H1 (cell line): ENCODE measurements at regions not wholly inside any gene's neighbourhood (a gene's known extent, or its start where the extent isn't known, plus 50 kb on each side); places are given as distances from the start of the nearest gene placed in this dataset.

Experiments used
- CTCF ChIA-PET: fragments of 300-600 bp; sonication (Branson Sonifier 250); formaldehyde crosslinking; loops from one replicate; lab custom pipeline; 2021; ENCODE audit not compliant: partially characterized antibody; lab: Charles Lee
- POLR2A ChIA-PET: fragments of 300-600 bp; sonication (Branson Sonifier 250); formaldehyde crosslinking; loops from one replicate; lab custom pipeline; 2021; ENCODE audit warnings: inconsistent platforms; ENCODE audit not compliant: partially characterized antibody; lab: Charles Lee
- DNase-seq, 2 experiments: peaks; one replicate each; pipeline versions ENCODE4 v3.0.0 to v3.0.0-alpha.2; 2010 to 2022; ENCODE audit warnings: low spot score in 2 of 2, low read depth in 1 of 2, mixed read lengths in 1 of 2
- FAIRE-seq: peaks from 2 replicates; lab custom pipeline; 2011; peaks lifted over from hg19 to GRCh38; lab: Jason Lieb, UNC
- H2AFZ ChIP-seq: 2 replicates; pipeline ENCODE4 v1.8.1; 2012; ENCODE audit warnings: low read length, inconsistent platforms
- H2AK5ac ChIP-seq: 2 replicates; pipeline ENCODE4 v1.6.1; 2013; ENCODE audit warnings: low read depth, low read length
- H2BK120ac ChIP-seq: replicated peaks from 2 replicates; pipeline ENCODE3; 2013; ENCODE audit warnings: low read depth, low read length, inconsistent platforms
- H2BK12ac ChIP-seq: 2 replicates; pipeline ENCODE4 v1.6.1; 2013; ENCODE audit warnings: low read depth, low read length
- H2BK15ac ChIP-seq: 2 replicates; pipeline ENCODE4 v1.6.1; 2013; ENCODE audit warnings: low read length
- H2BK20ac ChIP-seq: 2 replicates; pipeline ENCODE4 v1.6.1; 2013; ENCODE audit warnings: low read length
- H2BK5ac ChIP-seq: 2 replicates; pipeline ENCODE4 v1.6.1; 2013; ENCODE audit warnings: low read depth, low read length
- H3K14ac ChIP-seq: 2 replicates; pipeline ENCODE4 v1.6.1; 2013; ENCODE audit warnings: inconsistent platforms; ENCODE audit not compliant: insufficient read length
- H3K18ac ChIP-seq: 2 replicates; pipeline ENCODE4 v1.6.1; 2013; ENCODE audit warnings: low read length; ENCODE audit errors: extremely low read depth
- H3K23ac ChIP-seq: 2 replicates; pipeline ENCODE4 v1.6.1; 2013; ENCODE audit warnings: inconsistent platforms; ENCODE audit not compliant: insufficient read length
- H3K23me2 ChIP-seq: 2 replicates; pipeline ENCODE4 v1.6.1; 2013; ENCODE audit warnings: low read depth, low read length
- H3K27ac ChIP-seq: 2 replicates; pipeline ENCODE4 v1.6.1; 2011; ENCODE audit warnings: low read depth, low read length, inconsistent platforms
- H3K27me3 ChIP-seq, 4 experiments: replicated peaks in 1 of 4; 1 replicate in 1 of 4; 2 replicates in 3 of 4; pipeline versions ENCODE4 v1.6.1 to v1.8.1; 2011 to 2013; ENCODE audit warnings: low read length in 3 of 4, mild to moderate bottlenecking in 3 of 4, inconsistent platforms in 2 of 4, mixed read lengths in 2 of 4, moderate library complexity in 1 of 4; ENCODE audit not compliant: control insufficient read depth in 3 of 4, insufficient read depth in 3 of 4; ENCODE audit errors: extremely low read depth in 1 of 4
- H3K36me3 ChIP-seq, 4 experiments: 2 replicates each; pipeline versions ENCODE4 v1.6.1 to v1.8.1; 2011 to 2013; ENCODE audit warnings: mild to moderate bottlenecking in 4 of 4, low read length in 3 of 4, moderate library complexity in 2 of 4, control low read depth in 1 of 4, inconsistent platforms in 1 of 4; ENCODE audit not compliant: insufficient read depth in 4 of 4, control insufficient read depth in 2 of 4
- H3K4ac ChIP-seq: replicated peaks from 2 replicates; pipeline ENCODE3; 2013; ENCODE audit warnings: low read length, low read depth, mixed read lengths, inconsistent platforms; ENCODE audit not compliant: insufficient read length
- H3K4me1 ChIP-seq, 4 experiments: replicated peaks in 1 of 4; 1 replicate in 1 of 4; 2 replicates in 3 of 4; pipeline versions ENCODE4 v1.6.1 to v1.8.1; 2011 to 2013; ENCODE audit warnings: low read length in 3 of 4, inconsistent platforms in 2 of 4, mixed read lengths in 1 of 4; ENCODE audit not compliant: insufficient read depth in 4 of 4, control insufficient read depth in 3 of 4
- H3K4me2 ChIP-seq, 2 experiments: 2 replicates each; pipeline versions ENCODE4 v1.6.1 to v1.8.1; 2011 to 2013; ENCODE audit warnings: low read depth in 2 of 2, low read length in 2 of 2, control low read depth in 1 of 2, inconsistent platforms in 1 of 2, mild to moderate bottlenecking in 1 of 2; ENCODE audit not compliant: insufficient read depth in 1 of 2
- H3K4me3 ChIP-seq, 4 experiments: fragments of 200-600, 300-600 bp in 1 of 4; sonication (generic), shearing (Covaris generic), sonication (Bioruptor Twin) in 1 of 4; 2 replicates each; pipeline versions ENCODE4 v1.5.1 to v1.8.1; 2011 to 2016; ENCODE audit warnings: low read length in 4 of 4, low read depth in 3 of 4, control low read depth in 2 of 4, inconsistent platforms in 2 of 4, mild to moderate bottlenecking in 2 of 4, mixed read lengths in 1 of 4, moderate library complexity in 1 of 4; ENCODE audit not compliant: insufficient read depth in 2 of 4; ENCODE audit errors: extremely low read depth in 1 of 4
- H3K56ac ChIP-seq: replicated peaks from 2 replicates; pipeline ENCODE3; 2013; ENCODE audit warnings: low read depth, mild to moderate bottlenecking, mixed read lengths, low read length, inconsistent platforms; ENCODE audit not compliant: insufficient read length
- H3K79me1 ChIP-seq: 2 replicates; pipeline ENCODE4 v1.6.1; 2013; ENCODE audit warnings: low read depth, low read length, control low read depth
- H3K79me2 ChIP-seq, 2 experiments: 2 replicates each; pipeline versions ENCODE4 v1.6.1 to v1.8.1; 2012 to 2013; ENCODE audit warnings: low read length in 2 of 2, mild to moderate bottlenecking in 2 of 2, inconsistent platforms in 1 of 2; ENCODE audit not compliant: insufficient read depth in 2 of 2, control insufficient read depth in 1 of 2
- H3K9ac ChIP-seq, 4 experiments: replicated peaks in 1 of 4; 1 replicate in 1 of 4; 2 replicates in 3 of 4; pipeline versions ENCODE4 v1.6.1 to v1.8.1; 2011 to 2013; ENCODE audit warnings: low read depth in 3 of 4, low read length in 3 of 4, control low read depth in 2 of 4, mild to moderate bottlenecking in 2 of 4, moderate library complexity in 2 of 4, inconsistent platforms in 1 of 4; ENCODE audit errors: extremely low read depth in 1 of 4
- H3K9me3 ChIP-seq, 2 experiments: 2 replicates each; pipeline versions ENCODE4 v1.6.1 to v1.8.1; 2012 to 2013; ENCODE audit warnings: mild to moderate bottlenecking in 2 of 2, moderate library complexity in 2 of 2, control low read depth in 1 of 2, inconsistent platforms in 1 of 2, low read depth in 1 of 2, low read length in 1 of 2, mixed read lengths in 1 of 2; ENCODE audit not compliant: insufficient read depth in 2 of 2
- H4K20me1 ChIP-seq, 2 experiments: replicated peaks in 1 of 2; 2 replicates each; pipeline versions ENCODE3 to v1.8.1; 2011 to 2013; ENCODE audit warnings: inconsistent platforms in 2 of 2, low read length in 2 of 2, mild to moderate bottlenecking in 1 of 2; ENCODE audit not compliant: insufficient read depth in 2 of 2, control insufficient read depth in 1 of 2
- H4K5ac ChIP-seq: 2 replicates; pipeline ENCODE4 v1.6.1; 2013; ENCODE audit warnings: low read length, low read depth, mixed read lengths, inconsistent platforms; ENCODE audit not compliant: insufficient read length
- H4K8ac ChIP-seq: 2 replicates; pipeline ENCODE4 v1.8.0; 2013; ENCODE audit warnings: mild to moderate bottlenecking, moderate library complexity, low read length, inconsistent platforms; ENCODE audit not compliant: insufficient read depth; ENCODE audit errors: extremely low read depth
- H4K91ac ChIP-seq: replicated peaks from 2 replicates; pipeline ENCODE3; 2013; ENCODE audit warnings: low read length, mixed read lengths, inconsistent platforms; ENCODE audit not compliant: insufficient read length
- ASH2L ChIP-seq: fragments of 200-600, 300-600 bp; sonication (generic); IDR thresholded peaks from one replicate; pipeline ENCODE4 v1.7.1; 2017; ENCODE audit warnings: low read length
- BRCA1 ChIP-seq: IDR thresholded peaks from 2 replicates; pipeline ENCODE4 v1.6.1; 2012; ENCODE audit warnings: low read depth, low read length, improper control_type of control experiment
- CBX5 ChIP-seq: fragments of 300-800, 300-1000 bp; sonication (generic); IDR thresholded peaks from 2 replicates; pipeline ENCODE4 v1.7.1; 2016; ENCODE audit warnings: antibody characterized with exemption, low read length, low read depth
- CBX8 ChIP-seq: fragments of 300-800, 300-1000 bp; sonication (generic); IDR thresholded peaks from 2 replicates; pipeline ENCODE4 v1.7.1; 2016; ENCODE audit warnings: low read depth, low read length, borderline replicate concordance
- GTF2F1 ChIP-seq: IDR thresholded peaks from 2 replicates; pipeline ENCODE4 v1.6.1; 2012; ENCODE audit warnings: low read depth, low read length, improper control_type of control experiment, borderline replicate concordance
- NRF1 ChIP-seq: IDR thresholded peaks from 2 replicates; pipeline ENCODE4 v1.6.1; 2011; ENCODE audit warnings: mild to moderate bottlenecking, low read depth, low read length, improper control_type of control experiment
- SAP30 ChIP-seq: fragments of 300-600 bp; sonication (generic); IDR thresholded peaks from 2 replicates; pipeline ENCODE4 v1.7.1; 2012; ENCODE audit warnings: low read length, moderate library complexity, mild to moderate bottlenecking, inconsistent platforms; ENCODE audit not compliant: insufficient read depth, insufficient replicate concordance
- SP4 ChIP-seq: IDR thresholded peaks from 2 replicates; pipeline ENCODE4 v1.6.1; 2012; ENCODE audit warnings: low read length, inconsistent platforms
- TBP ChIP-seq: IDR thresholded peaks from 2 replicates; pipeline ENCODE4 v1.6.1; 2011; ENCODE audit warnings: low read depth, low read length, improper control_type of control experiment
- WGBS, 2 experiments: shearing (Covaris generic) in 1 of 2; methylation state at CpG; one replicate each; pipeline versions ENCODE4 v1.1.6 to v1.1.7; 2013 to 2015; ENCODE audit warnings: low lambda C conversion rate in 2 of 2, mixed read lengths in 2 of 2, inconsistent platforms in 1 of 2, low coverage in 1 of 2, missing lambda C conversion rate in 1 of 2; ENCODE audit not compliant: insufficient replicate concordance in 2 of 2, insufficient coverage in 1 of 2, insufficient read length in 1 of 2; ENCODE audit errors: extremely low coverage in 1 of 2, missing lambda C conversion rate in 1 of 2; 5-methylcytosine and 5-hydroxymethylcytosine counted together

- no peaks in the 10 kb centered on the region for H3K27me3 ChIP-seq
- H2BK120ac ChIP-seq = peak overlapping the region; percentile 8
- no peak overlapping the region; a peak in 1 of 8 replicates for H3K4me3 ChIP-seq
- H3K79me1 ChIP-seq = peaks cover 19% of the 10 kb centered on the region; the same call in 1 of the 2 replicates
- H3K9ac ChIP-seq = no peak overlapping the region
- peak overlapping the region; percentile 95 for H4K91ac ChIP-seq
- H3K56ac ChIP-seq = no peak overlapping the region
- H3K4me2 ChIP-seq = peak overlapping the region in 1 of 2 experiments; percentile 6; a peak in 1 of 4 replicates
- H3K4me1 ChIP-seq = peaks cover 17 to 66% (median 52%) of the 10 kb centered on the region in 4 experiments
- H4K8ac ChIP-seq = no peak overlapping the region
- H3K36me3 ChIP-seq = no peaks in the 10 kb centered on the region
- H3K18ac ChIP-seq = peak overlapping the region; percentile 94
- H3K4ac ChIP-seq = peak overlapping the region; percentile 1
- H3K23me2 ChIP-seq = no peaks in the 10 kb centered on the region; the same call in 1 of the 2 replicates
- H4K20me1 ChIP-seq = peaks cover 3 to 12% of the 10 kb centered on the region in 2 experiments
- H2AFZ ChIP-seq = no peak overlapping the region
- peak overlapping the region; percentile 44; the same call in 1 of the 2 replicates for H2AK5ac ChIP-seq
- no peaks in the 10 kb centered on the region for H3K9me3 ChIP-seq
- no peak for TF ChIP-seq BRCA1
- TF ChIP-seq GTF2F1 = no peak
- TF ChIP-seq CBX5 = no peak
- no peak for TF ChIP-seq SP4
- TF ChIP-seq ASH2L = no peak
- TF ChIP-seq CBX8 = no peak
- TF ChIP-seq TBP = no peak
- no peak for TF ChIP-seq SAP30
- no peak for TF ChIP-seq NRF1
- FAIRE-seq (no peak), DNase-seq (no peak)
- ChIA-PET POLR2A (interaction anchor here (0.7 to 1.6 kb wide), 7 partner anchors 10 to 287 kb away, joined by 3 to 5 read pairs (median 3); no protein-coding TSS in a partner anchor), CTCF (interaction anchor here (0.6 to 1.3 kb wide), 7 partner anchors 10 to 1098 kb away, joined by 3 to 4 read pairs (median 4); no protein-coding TSS in a partner anchor)
- 74% methylated on average over 10 of the region's 10 CpGs; no CpG with 5 or more reads in 1 of the 2 experiments for WGBS, 2 experiments
- no peak overlapping the region for H3K27ac ChIP-seq
- peak overlapping the region; percentile 7 for H2BK15ac ChIP-seq
- H4K5ac ChIP-seq = no peak overlapping the region
- no peak overlapping the region for H3K23ac ChIP-seq
- H3K14ac ChIP-seq = no peak overlapping the region
- peak overlapping the region; percentile 95 for H2BK12ac ChIP-seq
- H2BK20ac ChIP-seq = peak overlapping the region; percentile 49
- peak overlapping the region; percentile 92; the same call in 1 of the 2 replicates for H2BK5ac ChIP-seq
- H3K79me2 ChIP-seq = peaks cover 3 to 87% of the 10 kb centered on the region in 2 experiments
These were observed 52.4 kb downstream of the GLI2 start for GRCh38 chr2:120787822-120788700.
